ENCODE measurements at regions not wholly inside any gene's neighbourhood (a gene's known extent, or its start where the extent isn't known, plus 50 kb on each side); places are given as distances from the start of the nearest gene placed in this dataset.

- POLR2A ChIA-PET, result no interaction called here
- CTCF ChIA-PET, result interaction anchor here (0.6 kb wide), 1 partner anchor 169 kb away, joined by 3 read pairs; no protein-coding TSS in a partner anchor
- no peak overlapping the region for H3K27ac ChIP-seq (ENCODE audit: extremely low read depth, low read depth, low read length)
- H3K4me1 ChIP-seq (ENCODE audit: control insufficient read depth, insufficient read depth, low read length), result no peaks in the 10 kb centered on the region
- H3K36me3 ChIP-seq (ENCODE audit: control insufficient read depth in 2 of 2, insufficient read depth in 1 of 2, low read length in 2 of 2), result no peaks in the 10 kb centered on the region
- no peaks in the 10 kb centered on the region for H3K9me3 ChIP-seq (ENCODE audit: control insufficient read depth, insufficient read depth, low read depth, low read length)
- no peak for TF ChIP-seq ZNF214 (tag by site-specific recombination; IDR thresholded peaks at IDR 0.05; ENCODE audit: borderline replicate concordance)
- no peak for TF ChIP-seq ZBTB48 (tag by site-specific recombination; IDR thresholded peaks at IDR 0.05)
- no peak for TF ChIP-seq ZNF837 (tag by site-specific recombination; IDR thresholded peaks at IDR 0.05)
- no peak for TF ChIP-seq ZNF18 (tag by site-specific recombination; IDR thresholded peaks at IDR 0.05)
- no peak for TF ChIP-seq ZNF350 (tag by site-specific recombination; IDR thresholded peaks at IDR 0.05)
- TF ChIP-seq IKZF3 (tag by site-specific recombination; IDR thresholded peaks at IDR 0.05), result no peak
- TF ChIP-seq, protein P1, sequence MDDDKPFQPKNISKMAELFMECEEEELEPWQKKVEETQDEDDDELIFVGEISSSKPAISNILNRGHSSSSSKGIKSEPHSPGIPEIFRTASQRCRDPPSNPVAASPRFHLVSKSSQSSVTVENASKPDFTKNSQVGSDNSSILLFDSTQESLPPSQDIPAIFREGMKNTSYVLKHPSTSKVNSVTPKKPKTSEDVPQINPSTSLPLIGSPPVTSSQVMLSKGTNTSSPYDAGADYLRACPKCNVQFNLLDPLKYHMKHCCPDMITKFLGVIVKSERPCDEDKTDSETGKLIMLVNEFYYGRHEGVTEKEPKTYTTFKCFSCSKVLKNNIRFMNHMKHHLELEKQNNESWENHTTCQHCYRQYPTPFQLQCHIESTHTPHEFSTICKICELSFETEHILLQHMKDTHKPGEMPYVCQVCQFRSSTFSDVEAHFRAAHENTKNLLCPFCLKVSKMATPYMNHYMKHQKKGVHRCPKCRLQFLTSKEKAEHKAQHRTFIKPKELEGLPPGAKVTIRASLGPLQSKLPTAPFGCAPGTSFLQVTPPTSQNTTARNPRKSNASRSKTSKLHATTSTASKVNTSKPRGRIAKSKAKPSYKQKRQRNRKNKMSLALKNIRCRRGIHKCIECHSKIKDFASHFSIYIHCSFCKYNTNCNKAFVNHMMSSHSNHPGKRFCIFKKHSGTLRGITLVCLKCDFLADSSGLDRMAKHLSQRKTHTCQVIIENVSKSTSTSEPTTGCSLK (tag by site-specific recombination; IDR thresholded peaks at IDR 0.05), result no peak
- no peak for TF ChIP-seq ZNF10 (tag by site-specific recombination; IDR thresholded peaks at IDR 0.05)
- TF ChIP-seq ZFP41 (tag by site-specific recombination; IDR thresholded peaks at IDR 0.05; ENCODE audit: borderline replicate concordance), result no peak
- TF ChIP-seq OSR2 (tag by site-specific recombination; IDR thresholded peaks at IDR 0.05), result no peak
- TF ChIP-seq ZNF664 (tag by site-specific recombination; IDR thresholded peaks at IDR 0.05), result no peak
- TF ChIP-seq ZNF19 (tag by site-specific recombination; IDR thresholded peaks at IDR 0.05; ENCODE audit: low read depth), result no peak
- TF ChIP-seq GLI4 (tag by site-specific recombination; IDR thresholded peaks at IDR 0.05), result no peak
- TF ChIP-seq, protein P2, sequence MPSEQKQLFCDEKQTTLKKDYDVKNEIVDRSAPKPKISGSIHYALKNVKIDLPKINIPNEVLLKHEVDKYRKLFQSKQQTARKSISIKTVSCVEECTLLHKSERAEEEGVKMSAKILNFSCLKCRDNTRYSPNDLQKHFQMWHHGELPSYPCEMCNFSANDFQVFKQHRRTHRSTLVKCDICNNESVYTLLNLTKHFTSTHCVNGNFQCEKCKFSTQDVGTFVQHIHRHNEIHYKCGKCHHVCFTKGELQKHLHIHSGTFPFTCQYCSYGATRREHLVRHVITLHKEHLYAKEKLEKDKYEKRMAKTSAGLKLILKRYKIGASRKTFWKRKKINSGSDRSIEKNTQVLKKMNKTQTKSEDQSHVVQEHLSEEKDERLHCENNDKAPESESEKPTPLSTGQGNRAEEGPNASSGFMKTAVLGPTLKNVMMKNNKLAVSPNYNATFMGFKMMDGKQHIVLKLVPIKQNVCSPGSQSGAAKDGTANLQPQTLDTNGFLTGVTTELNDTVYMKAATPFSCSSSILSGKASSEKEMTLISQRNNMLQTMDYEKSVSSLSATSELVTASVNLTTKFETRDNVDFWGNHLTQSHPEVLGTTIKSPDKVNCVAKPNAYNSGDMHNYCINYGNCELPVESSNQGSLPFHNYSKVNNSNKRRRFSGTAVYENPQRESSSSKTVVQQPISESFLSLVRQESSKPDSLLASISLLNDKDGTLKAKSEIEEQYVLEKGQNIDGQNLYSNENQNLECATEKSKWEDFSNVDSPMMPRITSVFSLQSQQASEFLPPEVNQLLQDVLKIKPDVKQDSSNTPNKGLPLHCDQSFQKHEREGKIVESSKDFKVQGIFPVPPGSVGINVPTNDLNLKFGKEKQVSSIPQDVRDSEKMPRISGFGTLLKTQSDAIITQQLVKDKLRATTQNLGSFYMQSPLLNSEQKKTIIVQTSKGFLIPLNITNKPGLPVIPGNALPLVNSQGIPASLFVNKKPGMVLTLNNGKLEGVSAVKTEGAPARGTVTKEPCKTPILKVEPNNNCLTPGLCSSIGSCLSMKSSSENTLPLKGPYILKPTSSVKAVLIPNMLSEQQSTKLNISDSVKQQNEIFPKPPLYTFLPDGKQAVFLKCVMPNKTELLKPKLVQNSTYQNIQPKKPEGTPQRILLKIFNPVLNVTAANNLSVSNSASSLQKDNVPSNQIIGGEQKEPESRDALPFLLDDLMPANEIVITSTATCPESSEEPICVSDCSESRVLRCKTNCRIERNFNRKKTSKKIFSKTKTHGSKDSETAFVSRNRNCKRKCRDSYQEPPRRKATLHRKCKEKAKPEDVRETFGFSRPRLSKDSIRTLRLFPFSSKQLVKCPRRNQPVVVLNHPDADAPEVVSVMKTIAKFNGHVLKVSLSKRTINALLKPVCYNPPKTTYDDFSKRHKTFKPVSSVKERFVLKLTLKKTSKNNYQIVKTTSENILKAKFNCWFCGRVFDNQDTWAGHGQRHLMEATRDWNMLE (tag by site-specific recombination; conservative IDR thresholded peaks at IDR 0.05; ENCODE audit: low read depth), result no peak
- no peak for TF ChIP-seq CTCF (tag by site-specific recombination; IDR thresholded peaks at IDR 0.05)
- TF ChIP-seq ZBTB7A (tag by site-specific recombination; IDR thresholded peaks at IDR 0.05; ENCODE audit: low read depth), result no peak
- TF ChIP-seq ZNF707 (tag by site-specific recombination; IDR thresholded peaks at IDR 0.05), result no peak
- no peak for TF ChIP-seq ZNF549 (tag by site-specific recombination; IDR thresholded peaks at IDR 0.05)
- no peak overlapping the region for H3K4me3 ChIP-seq (ENCODE audit: low read depth, low read length)
These were observed 1730.7 kb upstream of the FLRT2 start for GRCh38 chr14:83799233-83799632.
